ENCODE measurements at regions not wholly inside any gene's neighbourhood (a gene's known extent, or its start where the extent isn't known, plus 50 kb on each side); places are given as distances from the start of the nearest gene placed in this dataset.
"Not testable (repeated sequence)": the region's sequence is repeated elsewhere in the genome, so short reads cannot be mapped to it uniquely, and the experiment has no call there.

DNA sequence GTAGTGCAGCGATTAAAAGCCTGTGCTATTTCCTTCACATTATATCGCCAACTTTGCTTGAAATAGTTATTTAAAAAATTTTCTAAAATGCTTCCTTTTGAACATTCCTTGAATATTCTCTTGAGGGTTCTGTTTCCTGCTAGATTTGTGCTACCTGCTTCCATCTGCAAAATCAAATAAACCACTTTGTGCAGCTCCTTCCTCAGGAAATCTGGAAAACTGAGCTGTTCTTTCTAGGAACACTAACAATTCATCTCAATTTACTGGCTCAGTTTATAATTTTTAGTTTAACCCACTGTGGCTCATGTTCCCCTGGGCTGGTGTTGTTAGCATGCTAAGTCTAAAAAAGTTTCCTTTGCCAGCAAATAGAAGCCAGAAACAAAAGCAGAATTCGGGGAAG lies 88.1 kb upstream of the LCORL start:
- no peaks in the 10 kb centered on the region for H3K4me1 ChIP-seq (ENCODE audit: insufficient read depth, low read length, poor library complexity, severe bottlenecking)
- H3F3A ChIP-seq (ENCODE audit: low read depth), result no peaks in the 10 kb centered on the region
- H3K9me2 ChIP-seq (replicated peaks; ENCODE audit: low read depth, low read length), result no peaks in the 10 kb centered on the region
- no peak overlapping the region for H3K9ac ChIP-seq (ENCODE audit: low read depth, low read length, poor library complexity, severe bottlenecking)
- H3K27me3 ChIP-seq (ENCODE audit: insufficient read depth, low read length, poor library complexity, severe bottlenecking), result no peaks in the 10 kb centered on the region
- no peaks in the 10 kb centered on the region for H4K20me1 ChIP-seq (ENCODE audit: insufficient read depth, low read length, poor library complexity, severe bottlenecking)
- H3K9me3 ChIP-seq (ENCODE audit: insufficient read depth, low read depth, low read length), result no peaks in the 10 kb centered on the region
- H3K4me3 ChIP-seq (ENCODE audit: low read length, poor library complexity, severe bottlenecking), result no peak overlapping the region
- no peaks in the 10 kb centered on the region for H3K79me2 ChIP-seq (ENCODE audit: insufficient read depth, low read length)
- H2AFZ ChIP-seq (ENCODE audit: low read length), result no peak overlapping the region
- H3K4me2 ChIP-seq (ENCODE audit: low read depth, low read length, poor library complexity, severe bottlenecking), result no peak overlapping the region
- no peaks in the 10 kb centered on the region for H3K36me3 ChIP-seq (ENCODE audit: insufficient read depth, low read length)
- TF ChIP-seq EZH2phosphoT487 (IDR thresholded peaks at IDR 0.05; ENCODE audit: borderline replicate concordance), result no peak
- no peak for TF ChIP-seq CTCF (conservative IDR thresholded peaks at IDR 0.05; ENCODE audit: low read length)

DNA sequence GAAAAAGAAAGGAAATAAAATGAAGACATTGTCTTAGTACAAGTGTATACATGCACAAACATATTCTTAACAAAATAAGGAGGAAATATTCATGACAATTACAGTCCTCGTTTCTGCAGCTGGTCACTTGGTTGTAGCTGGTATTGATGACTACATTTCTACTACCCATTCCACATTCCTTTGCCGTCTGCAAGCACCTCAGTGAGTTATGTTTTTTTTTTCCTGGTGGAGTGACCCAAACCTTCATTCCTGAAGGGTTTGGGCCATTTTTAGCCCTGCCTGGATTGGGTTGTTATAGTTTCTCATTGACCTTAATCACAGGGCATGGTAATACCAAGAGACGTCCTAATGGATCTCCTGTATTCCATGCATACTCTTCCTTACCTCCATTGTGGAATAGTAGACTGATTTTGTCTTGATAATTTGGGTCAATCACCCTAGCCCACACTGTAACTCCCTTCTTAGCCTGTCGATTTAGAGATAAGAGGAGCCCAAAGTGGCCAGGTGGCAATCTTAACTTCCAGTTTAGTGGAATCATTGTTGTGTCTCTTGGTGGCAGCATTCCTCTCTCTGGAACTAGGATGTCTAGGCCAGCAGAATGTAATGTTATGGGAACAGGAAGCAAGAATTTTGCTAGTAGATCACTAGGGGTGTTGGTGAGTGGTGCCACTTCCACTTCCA lies 86.4 kb upstream of the LCORL start:
- H3K79me2 ChIP-seq (ENCODE audit: insufficient read depth, low read length); H3K4me1 ChIP-seq (ENCODE audit: insufficient read depth, low read length, poor library complexity, severe bottlenecking); H4K20me1 ChIP-seq (ENCODE audit: insufficient read depth, low read length, poor library complexity, severe bottlenecking); H3F3A ChIP-seq (ENCODE audit: low read depth); H3K9me3 ChIP-seq (ENCODE audit: insufficient read depth, low read depth, low read length); H3K27me3 ChIP-seq (ENCODE audit: insufficient read depth, low read length, poor library complexity, severe bottlenecking); H2AFZ ChIP-seq (ENCODE audit: low read length); H3K4me3 ChIP-seq (ENCODE audit: low read length, poor library complexity, severe bottlenecking); H3K36me3 ChIP-seq (ENCODE audit: insufficient read depth, low read length); H3K4me2 ChIP-seq (ENCODE audit: low read depth, low read length, poor library complexity, severe bottlenecking); H3K9ac ChIP-seq (ENCODE audit: low read depth, low read length, poor library complexity, severe bottlenecking); H3K9me2 ChIP-seq (replicated peaks; ENCODE audit: low read depth, low read length): not testable (repeated sequence)

DNA sequence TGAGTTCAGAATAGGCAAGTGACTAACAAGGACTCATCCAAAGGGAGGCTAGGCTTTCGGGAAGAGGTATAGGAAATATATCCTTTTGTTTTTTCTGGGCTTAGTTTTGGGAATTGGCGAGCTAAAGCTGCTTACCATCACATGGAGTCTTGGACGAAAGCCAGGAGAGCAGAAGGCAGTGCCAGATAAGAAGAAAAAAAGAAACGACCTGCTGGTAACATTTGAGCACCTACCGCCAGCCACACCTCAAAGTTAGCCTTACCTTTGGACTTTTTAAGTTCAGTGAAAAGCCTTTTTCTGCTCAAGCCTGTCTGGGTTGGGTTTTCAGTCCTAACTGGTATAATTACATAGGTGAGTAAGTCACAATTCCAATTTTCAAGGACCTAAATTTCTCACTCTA lies 85.1 kb upstream of the LCORL start:
- Histone ChIP-seq H3F3A (ENCODE audit: low read depth) (no peaks in the 10 kb centered on the region), H4K20me1 (ENCODE audit: insufficient read depth, low read length, poor library complexity, severe bottlenecking) (no peaks in the 10 kb centered on the region), H3K4me1 (ENCODE audit: insufficient read depth, low read length, poor library complexity, severe bottlenecking) (no peaks in the 10 kb centered on the region), H3K27me3 (ENCODE audit: insufficient read depth, low read length, poor library complexity, severe bottlenecking) (no peaks in the 10 kb centered on the region), H3K9me3 (ENCODE audit: insufficient read depth, low read depth, low read length) (no peaks in the 10 kb centered on the region), H3K36me3 (ENCODE audit: insufficient read depth, low read length) (no peaks in the 10 kb centered on the region), H3K4me3 (ENCODE audit: low read length, poor library complexity, severe bottlenecking) (no peak overlapping the region), H3K9me2 (replicated peaks; ENCODE audit: low read depth, low read length) (no peaks in the 10 kb centered on the region), H3K9ac (ENCODE audit: low read depth, low read length, poor library complexity, severe bottlenecking) (no peak overlapping the region), H3K4me2 (ENCODE audit: low read depth, low read length, poor library complexity, severe bottlenecking) (no peak overlapping the region), H2AFZ (ENCODE audit: low read length) (no peak overlapping the region), H3K79me2 (ENCODE audit: insufficient read depth, low read length) (no peaks in the 10 kb centered on the region)
- TF ChIP-seq CTCF (conservative IDR thresholded peaks at IDR 0.05; ENCODE audit: low read length), result no peak
- no peak for TF ChIP-seq EZH2phosphoT487 (IDR thresholded peaks at IDR 0.05; ENCODE audit: borderline replicate concordance)

Data from Loucy (cell line).